ENCODE measurements at regions not wholly inside any gene's neighbourhood (a gene's known extent, or its start where the extent isn't known, plus 50 kb on each side); places are given as distances from the start of the nearest gene placed in this dataset.

- no peak for TF ChIP-seq CSDC2 (CRISPR knock-in tag; IDR thresholded peaks at IDR 0.05)
- no peak for TF ChIP-seq ESRRG (CRISPR knock-in tag; IDR thresholded peaks at IDR 0.05)
- no peak for TF ChIP-seq PATZ1 (CRISPR knock-in tag; IDR thresholded peaks at IDR 0.05; ENCODE audit: borderline replicate concordance)
- TF ChIP-seq ZFP3 (CRISPR knock-in tag; IDR thresholded peaks at IDR 0.05), result no peak
- TF ChIP-seq SNAI2 (CRISPR knock-in tag; IDR thresholded peaks at IDR 0.05), result no peak
- TF ChIP-seq TOX (CRISPR knock-in tag; IDR thresholded peaks at IDR 0.05; ENCODE audit: borderline replicate concordance), result no peak
- TF ChIP-seq TSHZ2 (CRISPR knock-in tag; IDR thresholded peaks at IDR 0.05), result no peak
- no peak for TF ChIP-seq CREB5 (CRISPR knock-in tag; IDR thresholded peaks at IDR 0.05; ENCODE audit: low read depth)
Observed at GRCh38 chr21:39083377-39084008, 99.8 kb downstream of the PSMG1 start.
